ENCODE measurements at regions not wholly inside any gene's neighbourhood (a gene's known extent, or its start where the extent isn't known, plus 50 kb on each side); places are given as distances from the start of the nearest gene placed in this dataset.

GRCh38 chr3:174483254-174483653 is 375.9 kb upstream of the NAALADL2 start:
- no peak for TF ChIP-seq CTCF (IDR thresholded peaks at IDR 0.05)
- no peak for TF ChIP-seq POLR2A (IDR thresholded peaks at IDR 0.05)

Data from body of pancreas (tissue), 4 donors.